GM23338 (cell line): ENCODE measurements at regions not wholly inside any gene's neighbourhood (a gene's known extent, or its start where the extent isn't known, plus 50 kb on each side); places are given as distances from the start of the nearest gene placed in this dataset.

Experiments used
- CREB1 ChIP-seq: fragments of 250-450 bp; sonication (Bioruptor Pico); IDR thresholded peaks from 2 replicates; pipeline ENCODE4 v1.5.0; 2020; ENCODE audit warnings: low read depth, mild to moderate bottlenecking, moderate library complexity
- EZH2 ChIP-seq: fragments of 200-600 bp; sonication (generic); IDR thresholded peaks from one replicate; pipeline ENCODE4 v1.8.0; 2017; ENCODE audit warnings: antibody characterized with exemption, mild to moderate bottlenecking, low read depth; ENCODE audit not compliant: unreplicated experiment
- EZH2phosphoT487 ChIP-seq: fragments of 200-600 bp; sonication (generic); IDR thresholded peaks from one replicate; pipeline ENCODE4 v1.8.1; 2018; ENCODE audit warnings: antibody characterized with exemption; ENCODE audit not compliant: unreplicated experiment
- JUNB ChIP-seq: IDR thresholded peaks from one replicate; pipeline ENCODE4 v1.6.1; 2016; ENCODE audit warnings: antibody characterized with exemption; ENCODE audit not compliant: unreplicated experiment
- NANOG ChIP-seq: IDR thresholded peaks from 2 replicates; pipeline ENCODE4 v1.6.1; 2016; ENCODE audit warnings: antibody characterized with exemption, borderline replicate concordance
- POLR2AphosphoS5 ChIP-seq: IDR thresholded peaks from 2 replicates; pipeline ENCODE4 v1.6.1; 2016; ENCODE audit warnings: antibody characterized with exemption, low read depth
- STAT1 ChIP-seq: IDR thresholded peaks from one replicate; pipeline ENCODE4 v1.6.1; 2016; ENCODE audit warnings: antibody characterized with exemption; ENCODE audit not compliant: unreplicated experiment
- ZNF114 ChIP-seq: fragments of 250-450 bp; sonication (Bioruptor Pico); IDR thresholded peaks from 2 replicates; pipeline ENCODE4 v1.5.0; 2020; ENCODE audit warnings: mild to moderate bottlenecking, moderate library complexity
- ZNF331 ChIP-seq: fragments of 250-450 bp; sonication (Bioruptor Pico); IDR thresholded peaks from 2 replicates; pipeline ENCODE4 v1.5.0; 2020; ENCODE audit warnings: low read depth, mild to moderate bottlenecking, moderate library complexity
- TF ChIP-seq, protein P1 (sequence below), 2 experiments: fragments of 200-600 bp in 1 of 2; sonication (generic) in 1 of 2; conservative IDR thresholded peaks; 2 replicates each; pipeline versions ENCODE4 v1.5.1 to v1.6.1; 2016 to 2017; ENCODE audit warnings: antibody characterized with exemption in 2 of 2, low read depth in 2 of 2, mild to moderate bottlenecking in 2 of 2, moderate library complexity in 1 of 2
- TF ChIP-seq, protein P2 (sequence below): IDR thresholded peaks from one replicate; pipeline ENCODE4 v1.6.1; 2018; ENCODE audit warnings: antibody characterized with exemption; ENCODE audit not compliant: unreplicated experiment
- TF ChIP-seq, protein P3 (sequence below): IDR thresholded peaks from 2 replicates; pipeline ENCODE4 v1.6.1; 2016; ENCODE audit warnings: antibody characterized with exemption
- TF ChIP-seq, protein P4 (sequence below): fragments of 250-450 bp; sonication (Bioruptor Pico); IDR thresholded peaks from 2 replicates; pipeline ENCODE4 v1.5.0; 2020; ENCODE audit warnings: mild to moderate bottlenecking, moderate library complexity

DNA sequence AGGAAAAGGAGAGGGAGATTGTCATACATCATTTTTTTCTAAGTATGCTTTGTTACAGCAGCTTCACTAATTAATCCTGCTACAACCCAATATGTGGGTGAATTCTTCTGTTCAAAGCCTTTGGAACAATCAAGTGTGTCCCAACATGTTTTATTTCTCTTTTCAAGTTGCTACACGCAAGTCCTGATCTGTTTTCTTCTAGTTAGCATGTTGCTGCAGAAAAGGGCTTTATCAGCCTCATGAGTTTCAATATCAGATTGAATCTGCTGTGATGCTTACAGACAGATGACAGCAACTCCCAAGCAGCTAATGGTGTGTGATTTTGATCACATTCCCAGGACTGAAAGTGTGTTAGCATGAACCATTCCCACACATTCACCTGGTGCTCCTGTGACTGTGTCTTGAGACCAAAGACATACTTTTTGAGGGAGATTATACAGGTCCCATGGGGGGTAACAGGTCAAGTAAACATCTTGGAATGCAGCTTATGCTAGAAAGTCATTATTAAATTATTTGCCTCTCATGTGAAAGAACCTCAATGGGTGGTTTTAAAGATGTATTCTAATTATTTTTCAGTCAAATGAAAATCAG, 96.9 kb upstream of the KCNJ16 start:
- TF ChIP-seq, protein P1, sequence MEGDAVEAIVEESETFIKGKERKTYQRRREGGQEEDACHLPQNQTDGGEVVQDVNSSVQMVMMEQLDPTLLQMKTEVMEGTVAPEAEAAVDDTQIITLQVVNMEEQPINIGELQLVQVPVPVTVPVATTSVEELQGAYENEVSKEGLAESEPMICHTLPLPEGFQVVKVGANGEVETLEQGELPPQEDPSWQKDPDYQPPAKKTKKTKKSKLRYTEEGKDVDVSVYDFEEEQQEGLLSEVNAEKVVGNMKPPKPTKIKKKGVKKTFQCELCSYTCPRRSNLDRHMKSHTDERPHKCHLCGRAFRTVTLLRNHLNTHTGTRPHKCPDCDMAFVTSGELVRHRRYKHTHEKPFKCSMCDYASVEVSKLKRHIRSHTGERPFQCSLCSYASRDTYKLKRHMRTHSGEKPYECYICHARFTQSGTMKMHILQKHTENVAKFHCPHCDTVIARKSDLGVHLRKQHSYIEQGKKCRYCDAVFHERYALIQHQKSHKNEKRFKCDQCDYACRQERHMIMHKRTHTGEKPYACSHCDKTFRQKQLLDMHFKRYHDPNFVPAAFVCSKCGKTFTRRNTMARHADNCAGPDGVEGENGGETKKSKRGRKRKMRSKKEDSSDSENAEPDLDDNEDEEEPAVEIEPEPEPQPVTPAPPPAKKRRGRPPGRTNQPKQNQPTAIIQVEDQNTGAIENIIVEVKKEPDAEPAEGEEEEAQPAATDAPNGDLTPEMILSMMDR (conservative IDR thresholded peaks at IDR 0.05; ENCODE audit: low read depth in 2 of 2): no peak
- TF ChIP-seq EZH2 (no peak), POLR2AphosphoS5 (no peak), STAT1 (no peak), ZNF114 (CRISPR knock-in tag) (no peak), EZH2phosphoT487 (no peak), JUNB (no peak), CREB1 (no peak), ZNF331 (CRISPR knock-in tag) (no peak), NANOG (no peak)
- TF ChIP-seq, protein P2, sequence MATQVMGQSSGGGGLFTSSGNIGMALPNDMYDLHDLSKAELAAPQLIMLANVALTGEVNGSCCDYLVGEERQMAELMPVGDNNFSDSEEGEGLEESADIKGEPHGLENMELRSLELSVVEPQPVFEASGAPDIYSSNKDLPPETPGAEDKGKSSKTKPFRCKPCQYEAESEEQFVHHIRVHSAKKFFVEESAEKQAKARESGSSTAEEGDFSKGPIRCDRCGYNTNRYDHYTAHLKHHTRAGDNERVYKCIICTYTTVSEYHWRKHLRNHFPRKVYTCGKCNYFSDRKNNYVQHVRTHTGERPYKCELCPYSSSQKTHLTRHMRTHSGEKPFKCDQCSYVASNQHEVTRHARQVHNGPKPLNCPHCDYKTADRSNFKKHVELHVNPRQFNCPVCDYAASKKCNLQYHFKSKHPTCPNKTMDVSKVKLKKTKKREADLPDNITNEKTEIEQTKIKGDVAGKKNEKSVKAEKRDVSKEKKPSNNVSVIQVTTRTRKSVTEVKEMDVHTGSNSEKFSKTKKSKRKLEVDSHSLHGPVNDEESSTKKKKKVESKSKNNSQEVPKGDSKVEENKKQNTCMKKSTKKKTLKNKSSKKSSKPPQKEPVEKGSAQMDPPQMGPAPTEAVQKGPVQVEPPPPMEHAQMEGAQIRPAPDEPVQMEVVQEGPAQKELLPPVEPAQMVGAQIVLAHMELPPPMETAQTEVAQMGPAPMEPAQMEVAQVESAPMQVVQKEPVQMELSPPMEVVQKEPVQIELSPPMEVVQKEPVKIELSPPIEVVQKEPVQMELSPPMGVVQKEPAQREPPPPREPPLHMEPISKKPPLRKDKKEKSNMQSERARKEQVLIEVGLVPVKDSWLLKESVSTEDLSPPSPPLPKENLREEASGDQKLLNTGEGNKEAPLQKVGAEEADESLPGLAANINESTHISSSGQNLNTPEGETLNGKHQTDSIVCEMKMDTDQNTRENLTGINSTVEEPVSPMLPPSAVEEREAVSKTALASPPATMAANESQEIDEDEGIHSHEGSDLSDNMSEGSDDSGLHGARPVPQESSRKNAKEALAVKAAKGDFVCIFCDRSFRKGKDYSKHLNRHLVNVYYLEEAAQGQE: no peak
- TF ChIP-seq, protein P3, sequence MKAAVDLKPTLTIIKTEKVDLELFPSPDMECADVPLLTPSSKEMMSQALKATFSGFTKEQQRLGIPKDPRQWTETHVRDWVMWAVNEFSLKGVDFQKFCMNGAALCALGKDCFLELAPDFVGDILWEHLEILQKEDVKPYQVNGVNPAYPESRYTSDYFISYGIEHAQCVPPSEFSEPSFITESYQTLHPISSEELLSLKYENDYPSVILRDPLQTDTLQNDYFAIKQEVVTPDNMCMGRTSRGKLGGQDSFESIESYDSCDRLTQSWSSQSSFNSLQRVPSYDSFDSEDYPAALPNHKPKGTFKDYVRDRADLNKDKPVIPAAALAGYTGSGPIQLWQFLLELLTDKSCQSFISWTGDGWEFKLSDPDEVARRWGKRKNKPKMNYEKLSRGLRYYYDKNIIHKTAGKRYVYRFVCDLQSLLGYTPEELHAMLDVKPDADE: no peak
- TF ChIP-seq, protein P4, sequence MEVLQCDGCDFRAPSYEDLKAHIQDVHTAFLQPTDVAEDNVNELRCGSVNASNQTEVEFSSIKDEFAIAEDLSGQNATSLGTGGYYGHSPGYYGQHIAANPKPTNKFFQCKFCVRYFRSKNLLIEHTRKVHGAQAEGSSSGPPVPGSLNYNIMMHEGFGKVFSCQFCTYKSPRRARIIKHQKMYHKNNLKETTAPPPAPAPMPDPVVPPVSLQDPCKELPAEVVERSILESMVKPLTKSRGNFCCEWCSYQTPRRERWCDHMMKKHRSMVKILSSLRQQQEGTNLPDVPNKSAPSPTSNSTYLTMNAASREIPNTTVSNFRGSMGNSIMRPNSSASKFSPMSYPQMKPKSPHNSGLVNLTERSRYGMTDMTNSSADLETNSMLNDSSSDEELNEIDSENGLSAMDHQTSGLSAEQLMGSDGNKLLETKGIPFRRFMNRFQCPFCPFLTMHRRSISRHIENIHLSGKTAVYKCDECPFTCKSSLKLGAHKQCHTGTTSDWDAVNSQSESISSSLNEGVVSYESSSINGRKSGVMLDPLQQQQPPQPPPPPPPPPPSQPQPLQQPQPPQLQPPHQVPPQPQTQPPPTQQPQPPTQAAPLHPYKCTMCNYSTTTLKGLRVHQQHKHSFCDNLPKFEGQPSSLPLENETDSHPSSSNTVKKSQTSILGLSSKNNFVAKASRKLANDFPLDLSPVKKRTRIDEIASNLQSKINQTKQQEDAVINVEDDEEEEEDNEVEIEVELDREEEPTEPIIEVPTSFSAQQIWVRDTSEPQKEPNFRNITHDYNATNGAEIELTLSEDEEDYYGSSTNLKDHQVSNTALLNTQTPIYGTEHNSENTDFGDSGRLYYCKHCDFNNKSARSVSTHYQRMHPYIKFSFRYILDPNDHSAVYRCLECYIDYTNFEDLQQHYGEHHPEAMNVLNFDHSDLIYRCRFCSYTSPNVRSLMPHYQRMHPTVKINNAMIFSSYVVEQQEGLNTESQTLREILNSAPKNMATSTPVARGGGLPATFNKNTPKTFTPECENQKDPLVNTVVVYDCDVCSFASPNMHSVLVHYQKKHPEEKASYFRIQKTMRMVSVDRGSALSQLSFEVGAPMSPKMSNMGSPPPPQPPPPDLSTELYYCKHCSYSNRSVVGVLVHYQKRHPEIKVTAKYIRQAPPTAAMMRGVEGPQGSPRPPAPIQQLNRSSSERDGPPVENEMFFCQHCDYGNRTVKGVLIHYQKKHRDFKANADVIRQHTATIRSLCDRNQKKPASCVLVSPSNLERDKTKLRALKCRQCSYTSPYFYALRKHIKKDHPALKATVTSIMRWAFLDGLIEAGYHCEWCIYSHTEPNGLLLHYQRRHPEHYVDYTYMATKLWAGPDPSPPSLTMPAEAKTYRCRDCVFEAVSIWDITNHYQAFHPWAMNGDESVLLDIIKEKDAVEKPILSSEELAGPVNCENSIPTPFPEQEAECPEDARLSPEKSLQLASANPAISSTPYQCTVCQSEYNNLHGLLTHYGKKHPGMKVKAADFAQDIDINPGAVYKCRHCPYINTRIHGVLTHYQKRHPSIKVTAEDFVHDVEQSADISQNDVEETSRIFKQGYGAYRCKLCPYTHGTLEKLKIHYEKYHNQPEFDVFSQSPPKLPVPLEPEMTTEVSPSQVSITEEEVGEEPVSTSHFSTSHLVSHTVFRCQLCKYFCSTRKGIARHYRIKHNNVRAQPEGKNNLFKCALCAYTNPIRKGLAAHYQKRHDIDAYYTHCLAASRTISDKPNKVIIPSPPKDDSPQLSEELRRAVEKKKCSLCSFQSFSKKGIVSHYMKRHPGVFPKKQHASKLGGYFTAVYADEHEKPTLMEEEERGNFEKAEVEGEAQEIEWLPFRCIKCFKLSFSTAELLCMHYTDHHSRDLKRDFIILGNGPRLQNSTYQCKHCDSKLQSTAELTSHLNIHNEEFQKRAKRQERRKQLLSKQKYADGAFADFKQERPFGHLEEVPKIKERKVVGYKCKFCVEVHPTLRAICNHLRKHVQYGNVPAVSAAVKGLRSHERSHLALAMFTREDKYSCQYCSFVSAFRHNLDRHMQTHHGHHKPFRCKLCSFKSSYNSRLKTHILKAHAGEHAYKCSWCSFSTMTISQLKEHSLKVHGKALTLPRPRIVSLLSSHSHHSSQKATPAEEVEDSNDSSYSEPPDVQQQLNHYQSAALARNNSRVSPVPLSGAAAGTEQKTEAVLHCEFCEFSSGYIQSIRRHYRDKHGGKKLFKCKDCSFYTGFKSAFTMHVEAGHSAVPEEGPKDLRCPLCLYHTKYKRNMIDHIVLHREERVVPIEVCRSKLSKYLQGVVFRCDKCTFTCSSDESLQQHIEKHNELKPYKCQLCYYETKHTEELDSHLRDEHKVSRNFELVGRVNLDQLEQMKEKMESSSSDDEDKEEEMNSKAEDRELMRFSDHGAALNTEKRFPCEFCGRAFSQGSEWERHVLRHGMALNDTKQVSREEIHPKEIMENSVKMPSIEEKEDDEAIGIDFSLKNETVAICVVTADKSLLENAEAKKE (CRISPR knock-in tag): no peak
